ENCODE measurements at regions not wholly inside any gene's neighbourhood (a gene's known extent, or its start where the extent isn't known, plus 50 kb on each side); places are given as distances from the start of the nearest gene placed in this dataset.
"Not testable (repeated sequence)": the region's sequence is repeated elsewhere in the genome, so short reads cannot be mapped to it uniquely, and the experiment has no call there.

DNA sequence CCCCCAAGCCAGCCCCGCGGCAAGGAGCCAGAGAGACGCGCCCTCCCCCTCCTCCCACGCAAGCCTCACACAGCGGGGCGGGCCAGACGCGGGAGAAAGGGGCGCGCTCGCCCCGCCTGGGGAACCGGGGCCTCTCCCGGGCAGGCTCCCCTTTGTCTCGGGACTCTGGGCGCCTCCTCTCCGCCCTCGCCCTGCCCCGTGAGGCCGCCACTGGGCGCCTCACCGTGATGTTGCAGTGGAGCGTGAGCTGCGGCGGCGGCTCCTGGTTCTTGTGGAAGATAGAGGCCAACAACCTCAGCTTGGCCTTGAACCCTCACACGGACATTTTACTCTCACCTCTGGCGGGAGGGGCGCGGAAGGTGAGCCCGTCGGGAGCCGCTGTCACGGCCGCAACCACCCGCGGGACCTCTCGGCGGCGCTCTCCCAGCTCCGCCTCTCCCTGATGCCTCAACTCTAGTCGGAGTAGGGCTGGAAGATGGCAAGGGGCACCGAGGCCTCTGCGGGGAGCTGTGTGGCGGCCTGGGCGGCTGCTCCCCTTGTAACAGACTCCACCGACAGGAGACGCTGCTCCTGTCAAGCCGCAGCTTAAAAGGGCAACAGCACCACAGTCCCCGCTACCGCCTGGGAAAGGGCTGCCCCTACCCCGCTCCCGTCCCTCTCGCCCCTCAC, 179.2 kb upstream of the ZSCAN2 start:
- H3K27ac Mint-ChIP-seq (ENCODE audit: unreplicated experiment); H3K4me1 Mint-ChIP-seq (ENCODE audit: low read depth, unreplicated experiment); H3K9me3 Mint-ChIP-seq (ENCODE audit: unreplicated experiment); H3K9me3 ChIP-seq; H3K27me3 Mint-ChIP-seq (ENCODE audit: insufficient read depth, unreplicated experiment); H3K27me3 ChIP-seq (replicated peaks; ENCODE audit: control insufficient read depth, insufficient read depth, low read length); H3K36me3 ChIP-seq (ENCODE audit: control insufficient read depth, insufficient read depth, low read length); CTCF ChIA-PET; H3K36me3 Mint-ChIP-seq (ENCODE audit: insufficient read depth, unreplicated experiment); intact Hi-C loops (cut with micrococcal nuclease; ENCODE audit: unreplicated experiment); H3K4me3 ChIP-seq (ENCODE audit: low read depth, low read length); H3K4me3 Mint-ChIP-seq (ENCODE audit: unreplicated experiment); DNase-seq; H3K4me1 ChIP-seq; POLR2A ChIA-PET; BruUV-seq (replicated peaks): not testable (repeated sequence)

- POLR2A ChIA-PET; CTCF ChIA-PET; H3K27ac Mint-ChIP-seq (ENCODE audit: unreplicated experiment); intact Hi-C loops (cut with micrococcal nuclease; ENCODE audit: unreplicated experiment); H3K4me1 ChIP-seq; H3K36me3 Mint-ChIP-seq (ENCODE audit: insufficient read depth, unreplicated experiment); H3K27me3 Mint-ChIP-seq (ENCODE audit: insufficient read depth, unreplicated experiment); H3K27me3 ChIP-seq (replicated peaks; ENCODE audit: control insufficient read depth, insufficient read depth, low read length); H3K9me3 ChIP-seq; H3K4me3 Mint-ChIP-seq (ENCODE audit: unreplicated experiment); BruUV-seq (replicated peaks); H3K4me3 ChIP-seq (ENCODE audit: low read depth, low read length); H3K4me1 Mint-ChIP-seq (ENCODE audit: low read depth, unreplicated experiment); H3K9me3 Mint-ChIP-seq (ENCODE audit: unreplicated experiment); H3K36me3 ChIP-seq (ENCODE audit: control insufficient read depth, insufficient read depth, low read length): not testable (repeated sequence)
- DNase-seq = peak in 1 of 2 experiments; percentile 21
These were observed 175.5 kb upstream of the ZSCAN2 start for GRCh38 chr15:84425327-84425726.

- H3K27ac Mint-ChIP-seq (ENCODE audit: unreplicated experiment); H3K27me3 ChIP-seq (replicated peaks; ENCODE audit: control insufficient read depth, insufficient read depth, low read length); H3K36me3 Mint-ChIP-seq (ENCODE audit: insufficient read depth, unreplicated experiment); DNase-seq; BruUV-seq (replicated peaks); H3K4me1 ChIP-seq; H3K4me3 ChIP-seq (ENCODE audit: low read depth, low read length); POLR2A ChIA-PET; H3K4me1 Mint-ChIP-seq (ENCODE audit: low read depth, unreplicated experiment); H3K9me3 ChIP-seq; H3K4me3 Mint-ChIP-seq (ENCODE audit: unreplicated experiment); H3K27me3 Mint-ChIP-seq (ENCODE audit: insufficient read depth, unreplicated experiment); H3K36me3 ChIP-seq (ENCODE audit: control insufficient read depth, insufficient read depth, low read length); intact Hi-C loops (cut with micrococcal nuclease; ENCODE audit: unreplicated experiment); H3K9me3 Mint-ChIP-seq (ENCODE audit: unreplicated experiment); CTCF ChIA-PET: not testable (repeated sequence)
These were observed 127.4 kb upstream of the ZSCAN2 start for GRCh38 chr15:84473305-84473877.

GRCh38 chr15:84476364-84477033, 124.3 kb upstream of the ZSCAN2 start:
- H3K36me3 Mint-ChIP-seq (ENCODE audit: insufficient read depth, unreplicated experiment); BruUV-seq (replicated peaks); H3K36me3 ChIP-seq (ENCODE audit: control insufficient read depth, insufficient read depth, low read length); H3K4me1 Mint-ChIP-seq (ENCODE audit: low read depth, unreplicated experiment); POLR2A ChIA-PET; H3K27me3 ChIP-seq (replicated peaks; ENCODE audit: control insufficient read depth, insufficient read depth, low read length); H3K27ac Mint-ChIP-seq (ENCODE audit: unreplicated experiment); intact Hi-C loops (cut with micrococcal nuclease; ENCODE audit: unreplicated experiment); H3K4me1 ChIP-seq; CTCF ChIA-PET; H3K27me3 Mint-ChIP-seq (ENCODE audit: insufficient read depth, unreplicated experiment); DNase-seq; H3K9me3 ChIP-seq; H3K4me3 Mint-ChIP-seq (ENCODE audit: unreplicated experiment); H3K9me3 Mint-ChIP-seq (ENCODE audit: unreplicated experiment); H3K4me3 ChIP-seq (ENCODE audit: low read depth, low read length): not testable (repeated sequence)

DNA sequence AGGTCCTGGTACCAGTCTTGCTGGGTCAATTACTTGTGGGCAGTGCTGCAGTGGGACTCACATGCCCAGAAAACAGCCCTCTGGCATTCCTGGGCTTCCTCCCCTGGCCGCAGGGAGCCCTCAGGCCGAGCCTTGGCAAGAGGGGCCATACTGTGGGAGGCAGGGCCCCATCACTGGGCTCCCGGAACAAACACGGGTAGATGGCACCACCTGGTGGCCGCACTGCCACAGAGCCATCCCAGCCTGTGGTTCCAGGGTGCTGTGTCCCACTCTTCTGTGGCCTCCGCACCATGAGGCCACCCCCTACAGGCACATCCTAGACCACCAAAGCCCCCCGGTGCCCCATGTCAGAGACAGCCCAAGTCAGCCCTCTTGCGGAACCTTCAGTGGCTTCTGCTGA, 123.3 kb upstream of the ZSCAN2 start:
- CTCF ChIA-PET = not testable (repeated sequence)

GRCh38 chr15:84480174-84480681, 120.6 kb upstream of the ZSCAN2 start:
- H3K36me3 ChIP-seq (ENCODE audit: control insufficient read depth, insufficient read depth, low read length); H3K4me1 Mint-ChIP-seq (ENCODE audit: low read depth, unreplicated experiment); H3K4me3 ChIP-seq (ENCODE audit: low read depth, low read length); CTCF ChIA-PET; H3K9me3 Mint-ChIP-seq (ENCODE audit: unreplicated experiment); DNase-seq; H3K36me3 Mint-ChIP-seq (ENCODE audit: insufficient read depth, unreplicated experiment); H3K27me3 Mint-ChIP-seq (ENCODE audit: insufficient read depth, unreplicated experiment); BruUV-seq (replicated peaks); POLR2A ChIA-PET; intact Hi-C loops (cut with micrococcal nuclease; ENCODE audit: unreplicated experiment); H3K27me3 ChIP-seq (replicated peaks; ENCODE audit: control insufficient read depth, insufficient read depth, low read length); H3K4me3 Mint-ChIP-seq (ENCODE audit: unreplicated experiment); H3K4me1 ChIP-seq; H3K27ac Mint-ChIP-seq (ENCODE audit: unreplicated experiment); H3K9me3 ChIP-seq: not testable (repeated sequence)

More for the DNA sequence above, 123.3 kb upstream of the ZSCAN2 start:
- H3K4me3 Mint-ChIP-seq (ENCODE audit: unreplicated experiment); POLR2A ChIA-PET; DNase-seq; H3K27ac Mint-ChIP-seq (ENCODE audit: unreplicated experiment); H3K36me3 Mint-ChIP-seq (ENCODE audit: insufficient read depth, unreplicated experiment); H3K4me1 Mint-ChIP-seq (ENCODE audit: low read depth, unreplicated experiment); H3K4me1 ChIP-seq; BruUV-seq (replicated peaks); H3K36me3 ChIP-seq (ENCODE audit: control insufficient read depth, insufficient read depth, low read length); H3K27me3 Mint-ChIP-seq (ENCODE audit: insufficient read depth, unreplicated experiment); H3K9me3 ChIP-seq; H3K4me3 ChIP-seq (ENCODE audit: low read depth, low read length); intact Hi-C loops (cut with micrococcal nuclease; ENCODE audit: unreplicated experiment); H3K9me3 Mint-ChIP-seq (ENCODE audit: unreplicated experiment); H3K27me3 ChIP-seq (replicated peaks; ENCODE audit: control insufficient read depth, insufficient read depth, low read length): not testable (repeated sequence)

GRCh38 chr15:84483859-84484258, 117.0 kb upstream of the ZSCAN2 start:
- H3K36me3 Mint-ChIP-seq (ENCODE audit: insufficient read depth, unreplicated experiment); H3K4me1 Mint-ChIP-seq (ENCODE audit: low read depth, unreplicated experiment); DNase-seq; intact Hi-C loops (cut with micrococcal nuclease; ENCODE audit: unreplicated experiment); H3K27ac Mint-ChIP-seq (ENCODE audit: unreplicated experiment); H3K4me3 Mint-ChIP-seq (ENCODE audit: unreplicated experiment); H3K27me3 Mint-ChIP-seq (ENCODE audit: insufficient read depth, unreplicated experiment); H3K4me1 ChIP-seq; H3K27me3 ChIP-seq (replicated peaks; ENCODE audit: control insufficient read depth, insufficient read depth, low read length); BruUV-seq (replicated peaks); H3K4me3 ChIP-seq (ENCODE audit: low read depth, low read length); H3K9me3 Mint-ChIP-seq (ENCODE audit: unreplicated experiment); H3K9me3 ChIP-seq; H3K36me3 ChIP-seq (ENCODE audit: control insufficient read depth, insufficient read depth, low read length); POLR2A ChIA-PET; CTCF ChIA-PET: not testable (repeated sequence)
